Body of pancreas (tissue), 4 donors: ENCODE measurements at regions not wholly inside any gene's neighbourhood (a gene's known extent, or its start where the extent isn't known, plus 50 kb on each side); places are given as distances from the start of the nearest gene placed in this dataset.

ENCODE experiments used
- CTCF ChIP-seq, 7 experiments: fragments of 450-650 bp in 4 of 7; fragments of 200-600 bp in 3 of 7; sonication (generic) in 3 of 7; IDR thresholded peaks; one replicate each; pipeline ENCODE4 v1.5.1; 2016 to 2019; ENCODE audit warnings: antibody characterized with exemption in 7 of 7
- POLR2A ChIP-seq, 3 donors: fragments of 450-650 bp; IDR thresholded peaks; one replicate each; pipeline ENCODE4 v1.6.1; 2016; ENCODE audit warnings: antibody characterized with exemption in 3 of 3, mild to moderate bottlenecking in 2 of 3

GRCh38 chr9:99296291-99296951 lies 74.3 kb downstream of the SEC61B start:
- no peak for TF ChIP-seq CTCF (IDR thresholded peaks at IDR 0.05)
- TF ChIP-seq POLR2A (IDR thresholded peaks at IDR 0.05), result no peak
